ENCODE measurements at regions not wholly inside any gene's neighbourhood (a gene's known extent, or its start where the extent isn't known, plus 50 kb on each side); places are given as distances from the start of the nearest gene placed in this dataset.
"Not testable (repeated sequence)": the region's sequence is repeated elsewhere in the genome, so short reads cannot be mapped to it uniquely, and the experiment has no call there.

DNA sequence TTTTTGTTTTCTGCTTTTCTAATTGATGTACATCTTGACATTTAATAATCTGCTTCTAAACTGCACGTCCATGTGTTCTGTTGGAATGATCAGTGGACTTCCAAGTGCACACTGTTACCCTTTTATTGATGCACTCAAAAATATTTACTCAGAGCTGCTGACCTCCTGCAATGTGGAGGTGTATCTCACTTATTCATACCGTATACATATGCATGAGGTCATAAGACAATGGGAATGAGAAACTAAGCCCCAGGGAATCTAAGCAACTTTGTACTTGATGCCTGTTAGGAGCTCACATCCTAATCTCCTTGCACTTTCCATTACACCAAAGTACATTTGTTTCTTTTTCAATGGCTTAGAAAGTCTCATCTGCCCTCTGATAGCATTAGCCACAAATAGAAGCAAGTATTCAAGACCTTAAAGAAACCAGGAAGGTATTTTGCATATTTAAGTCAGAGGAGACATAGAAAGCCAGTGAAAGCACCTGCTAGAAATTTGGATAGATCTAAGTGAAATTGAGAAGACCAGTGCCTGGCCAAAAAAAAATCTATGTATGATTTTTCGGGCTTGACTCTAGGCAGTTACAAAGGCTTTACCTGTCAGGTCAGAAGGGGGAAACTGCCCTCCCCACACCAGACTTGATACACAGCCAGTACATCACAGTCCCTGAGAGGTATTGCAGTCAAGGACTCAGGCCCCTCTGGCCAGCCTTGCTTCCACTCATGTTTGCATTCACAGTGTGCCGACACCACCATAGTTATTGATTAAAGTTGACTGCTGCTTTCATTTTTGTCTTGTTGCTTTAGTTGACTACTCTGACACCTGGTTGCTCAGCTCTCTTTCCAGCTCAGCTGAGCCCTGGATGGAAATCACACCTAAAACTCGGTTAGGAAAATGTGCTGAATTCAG lies 391.7 kb upstream of the CYRIA start:
- no peak for DNase-seq

DNA sequence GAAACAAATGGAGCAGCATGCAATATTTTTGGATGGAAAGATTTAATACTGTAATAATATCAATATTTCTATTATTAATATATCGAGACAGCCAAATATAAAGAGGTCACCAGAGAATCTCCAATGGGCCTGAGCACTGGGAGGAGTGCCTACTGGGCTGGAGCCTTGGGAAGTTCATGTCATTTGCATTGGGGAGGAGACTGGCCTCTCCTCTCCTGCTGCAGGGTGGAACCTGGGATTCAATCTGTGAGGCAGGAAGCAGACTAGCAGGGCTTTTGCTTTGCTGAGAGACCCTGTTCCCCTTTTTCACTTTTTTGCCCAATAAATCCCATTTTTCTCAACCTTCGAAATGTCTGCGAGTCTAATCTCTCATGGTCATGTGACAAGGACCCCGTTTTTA lies 390.6 kb upstream of the CYRIA start:
- no peak for DNase-seq

DNA sequence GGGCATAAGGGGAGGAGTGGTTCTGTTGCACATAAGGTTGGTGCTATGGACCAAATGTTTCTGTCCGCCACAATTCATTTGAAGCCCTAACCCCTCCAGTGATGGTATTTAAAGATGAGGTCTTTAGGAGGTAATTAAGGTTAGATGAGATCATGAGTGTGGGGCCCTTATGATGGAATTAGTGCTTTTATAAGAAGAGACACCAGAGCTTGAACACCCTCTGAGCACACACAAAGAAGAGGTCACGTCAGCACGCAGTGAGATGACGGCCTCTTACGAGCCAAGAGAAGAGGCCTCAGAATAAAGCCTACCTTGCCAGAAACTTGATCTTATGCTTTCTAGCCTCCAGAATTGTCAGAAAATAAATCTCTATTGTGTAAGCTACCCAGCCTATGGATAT lies 386.4 kb upstream of the CYRIA start:
- no peak for DNase-seq

DNA sequence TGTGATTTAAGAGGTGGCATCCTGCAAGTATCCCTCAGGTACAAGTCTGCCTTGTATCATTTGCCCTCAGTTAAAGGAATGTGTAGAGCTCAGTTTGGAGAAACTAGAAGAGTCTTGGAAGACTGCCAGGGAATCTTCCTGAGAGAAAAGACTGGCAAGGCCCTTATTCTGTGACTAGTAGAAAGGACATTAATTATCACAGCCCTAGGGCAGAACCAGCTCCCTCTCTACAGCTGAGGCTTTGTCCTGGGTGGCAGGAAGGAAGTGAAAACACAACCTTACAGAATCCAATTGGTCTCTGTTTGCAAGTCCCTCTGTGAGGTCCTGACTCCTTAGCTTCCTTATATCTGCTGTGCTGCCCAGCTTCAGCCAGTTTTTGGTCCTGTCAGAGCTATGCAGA lies 385.9 kb upstream of the CYRIA start:
- no peak for DNase-seq

DNA sequence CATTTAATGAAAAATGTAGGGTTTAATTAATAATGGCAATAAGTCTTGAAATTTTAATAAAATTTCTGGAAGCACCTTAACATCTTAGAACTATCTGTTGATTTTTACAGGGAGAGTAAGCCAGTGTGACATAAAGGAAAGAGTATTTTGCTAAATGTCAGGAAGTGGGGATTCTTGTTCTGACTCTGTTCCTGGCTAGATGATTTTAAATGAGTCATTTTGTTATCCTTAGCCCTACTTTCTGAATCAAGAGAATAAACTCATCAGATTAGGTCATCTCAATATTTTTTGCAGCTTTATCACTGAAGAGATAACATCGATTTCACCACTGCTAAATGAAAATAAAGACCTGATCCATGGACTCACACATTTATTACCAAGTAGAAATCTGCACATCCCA lies 377.5 kb upstream of the CYRIA start:
- DNase-seq = peak; percentile 76

DNA sequence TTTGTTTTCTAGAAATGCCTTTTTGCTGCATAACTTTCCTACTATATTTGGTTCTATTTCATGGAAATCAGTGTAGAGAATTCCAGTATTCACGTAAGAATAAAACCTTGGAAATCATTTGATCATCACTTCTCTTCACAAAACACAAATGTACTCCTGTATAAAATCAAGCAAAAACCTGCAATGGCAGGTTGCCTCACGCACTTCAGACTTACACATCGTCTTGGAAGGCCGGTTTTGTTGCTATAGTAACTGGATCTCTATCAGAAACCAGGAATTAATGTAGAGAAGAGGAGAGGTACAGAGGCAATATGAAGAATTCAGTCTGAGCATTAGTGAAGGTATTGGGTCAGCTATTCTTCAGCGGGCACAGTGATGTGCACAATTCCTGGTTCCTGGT lies 370.7 kb upstream of the CYRIA start:
- DNase-seq = no peak

DNA sequence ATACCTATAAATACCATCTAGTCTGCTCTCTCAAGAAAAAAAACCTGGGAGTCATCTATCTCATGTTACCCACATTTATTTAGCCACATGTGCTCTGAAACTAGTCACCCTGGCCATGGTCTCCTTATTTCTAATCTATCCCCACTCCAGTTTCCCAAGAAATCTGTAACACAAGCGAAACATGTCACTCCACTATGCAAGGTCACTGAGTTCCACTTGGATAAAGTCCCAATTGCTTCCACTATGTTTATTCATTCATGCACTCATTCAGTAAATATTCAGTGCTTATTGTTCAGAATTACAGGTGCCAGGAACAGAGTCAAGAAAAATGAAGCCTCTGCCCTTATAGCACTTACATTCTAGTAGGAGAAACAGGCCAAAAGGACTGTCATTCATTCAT lies 369.4 kb upstream of the CYRIA start:
- DNase-seq = peak; percentile 6

DNA sequence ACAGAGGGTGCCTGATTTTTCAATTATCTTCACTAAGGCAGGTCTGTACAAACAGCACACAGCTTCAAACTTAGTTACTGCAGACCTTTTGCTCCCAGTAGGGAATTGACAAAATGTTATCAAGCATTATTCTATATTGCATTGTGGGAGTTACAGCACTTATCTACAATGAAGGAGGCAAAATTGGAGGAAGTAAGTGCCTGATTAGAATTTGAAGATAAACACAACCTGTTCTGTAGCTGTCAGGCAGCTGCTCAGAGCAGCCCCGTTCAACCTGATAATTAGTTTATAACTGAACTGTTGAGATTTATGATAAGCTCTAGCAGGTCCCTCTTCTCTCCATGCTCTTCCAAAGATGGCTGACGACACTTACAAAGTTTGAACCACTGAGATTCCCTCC lies 364.4 kb upstream of the CYRIA start:
- no peak for DNase-seq

DNA sequence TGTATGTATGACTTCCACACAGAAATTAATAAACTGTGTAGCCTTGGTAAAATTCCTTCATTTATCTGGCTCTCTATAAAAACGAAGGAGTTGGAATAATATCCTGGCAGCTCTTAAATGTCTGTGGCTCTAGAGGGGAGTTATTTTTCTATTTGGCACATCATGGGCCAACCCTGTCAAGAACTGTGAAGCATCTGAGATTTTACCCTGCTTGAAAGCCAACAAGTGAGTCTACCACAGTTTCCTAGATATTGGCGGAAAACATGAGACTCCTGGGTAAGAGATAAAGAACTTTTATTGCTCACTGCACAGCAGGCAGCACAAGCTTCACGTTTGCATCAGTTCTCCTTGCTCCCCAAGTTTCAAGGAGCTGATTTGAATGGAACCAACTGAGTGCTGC lies 346.7 kb upstream of the CYRIA start:
- DNase-seq = no peak

DNA sequence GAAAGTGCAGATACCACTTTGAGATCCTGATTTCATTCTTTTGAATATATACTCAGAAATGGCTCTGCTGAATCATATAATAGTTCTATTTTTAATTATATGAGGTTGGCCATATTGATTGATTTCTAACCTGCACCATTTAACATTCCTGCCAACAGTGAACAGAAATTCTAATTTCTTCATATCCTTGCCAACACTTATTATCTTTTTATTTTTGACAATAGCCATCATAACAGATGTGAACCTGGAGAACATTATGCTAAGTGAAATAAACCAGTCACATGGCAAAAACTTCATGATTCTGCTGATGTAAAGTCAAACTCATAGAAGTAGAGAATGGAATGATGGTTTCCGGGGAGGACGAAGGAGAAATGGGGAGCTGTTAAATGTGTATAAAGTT lies 344.5 kb upstream of the CYRIA start:
- no peak for DNase-seq

DNA sequence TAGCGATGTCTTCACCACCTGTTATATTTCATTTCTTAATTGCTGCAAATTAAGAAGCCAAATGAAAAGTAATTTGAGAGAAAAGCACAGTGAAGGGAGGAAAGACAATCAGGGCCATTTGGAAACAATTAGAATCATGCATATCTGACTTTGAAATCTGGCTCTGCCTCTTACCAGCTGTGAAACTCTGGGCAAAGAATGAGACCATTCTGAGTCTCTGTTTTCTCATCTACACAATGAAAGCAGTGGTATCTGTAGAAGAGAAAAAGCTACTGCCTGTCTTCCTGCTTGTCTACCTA lies 334.5 kb upstream of the CYRIA start:
- DNase-seq = no peak

DNA sequence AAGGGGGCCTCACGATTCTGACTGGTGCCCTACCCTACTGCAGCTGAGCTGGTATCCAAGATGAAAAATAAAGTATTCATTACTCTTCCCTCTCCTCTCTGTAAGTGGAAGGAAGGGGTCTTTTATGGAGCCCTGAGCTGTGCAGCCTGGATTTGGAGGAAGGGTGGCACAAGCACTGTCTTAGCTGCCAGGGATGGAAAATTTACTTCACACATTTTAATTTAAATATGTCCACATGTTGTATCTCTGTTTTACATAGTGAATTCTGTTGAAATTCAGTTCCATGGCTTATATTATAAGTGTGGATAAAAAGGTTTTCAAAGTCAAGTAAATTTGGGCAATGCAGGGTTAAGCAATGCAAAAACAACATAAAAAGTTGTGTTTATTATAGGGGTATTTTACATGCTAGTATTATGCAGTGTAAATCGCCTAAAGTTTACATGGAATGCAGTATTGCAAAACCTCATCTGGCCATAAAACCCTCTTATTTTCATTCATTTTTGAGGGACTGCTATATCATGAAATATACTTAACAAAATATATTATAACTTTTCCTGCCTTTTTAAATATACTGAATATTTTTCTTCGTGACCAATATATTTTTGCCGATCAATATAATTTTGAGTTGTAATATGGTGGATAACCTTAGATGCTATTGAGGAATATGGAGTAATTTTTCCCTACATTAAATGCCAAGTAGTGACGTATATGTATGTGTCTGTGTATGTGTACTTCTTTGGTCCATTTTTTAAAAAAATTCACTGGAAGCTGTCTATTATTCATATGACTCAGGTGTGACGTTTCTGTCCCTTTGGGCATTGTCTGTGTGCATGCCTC lies 333.9 kb upstream of the CYRIA start:
- DNase-seq = no peak

DNA sequence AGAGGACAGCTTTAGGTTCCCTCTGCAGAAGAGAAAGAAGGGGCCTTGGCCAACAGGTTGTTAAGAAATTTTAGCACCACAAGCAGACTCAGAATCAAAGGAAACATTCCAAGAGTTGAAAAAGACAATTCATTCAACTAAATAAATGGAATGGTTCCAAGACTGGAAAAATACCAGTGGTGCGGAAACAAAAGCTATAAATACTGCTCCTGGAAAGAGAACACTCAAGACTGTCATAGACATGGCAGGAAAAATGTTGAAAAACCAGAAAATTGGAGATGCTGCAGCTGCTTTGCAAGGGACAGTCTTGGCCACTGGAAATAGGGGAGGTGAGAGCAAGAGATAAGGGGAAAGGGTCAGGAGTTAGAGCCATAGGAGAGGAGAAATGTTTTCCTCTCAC lies 312.7 kb upstream of the CYRIA start:
- no peak for DNase-seq

DNA sequence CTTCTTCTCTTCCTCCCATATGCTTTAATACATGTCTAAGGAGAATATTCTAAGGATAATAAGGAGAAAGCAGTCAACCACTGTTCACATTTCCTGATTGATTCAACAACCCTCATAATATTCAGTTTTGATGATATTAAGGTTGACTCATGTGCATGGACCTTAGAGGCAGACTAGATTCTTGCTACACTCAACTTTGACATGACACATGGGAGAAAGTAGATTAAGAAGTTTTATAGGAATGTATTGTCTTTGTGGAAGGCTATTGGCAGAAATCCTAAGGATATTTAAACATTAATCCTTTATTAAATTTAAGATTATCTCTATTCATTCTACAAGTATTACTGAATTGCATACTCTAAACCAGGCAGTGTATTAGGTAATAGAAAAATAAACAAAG lies 309.1 kb upstream of the CYRIA start:
- no peak for DNase-seq

DNA sequence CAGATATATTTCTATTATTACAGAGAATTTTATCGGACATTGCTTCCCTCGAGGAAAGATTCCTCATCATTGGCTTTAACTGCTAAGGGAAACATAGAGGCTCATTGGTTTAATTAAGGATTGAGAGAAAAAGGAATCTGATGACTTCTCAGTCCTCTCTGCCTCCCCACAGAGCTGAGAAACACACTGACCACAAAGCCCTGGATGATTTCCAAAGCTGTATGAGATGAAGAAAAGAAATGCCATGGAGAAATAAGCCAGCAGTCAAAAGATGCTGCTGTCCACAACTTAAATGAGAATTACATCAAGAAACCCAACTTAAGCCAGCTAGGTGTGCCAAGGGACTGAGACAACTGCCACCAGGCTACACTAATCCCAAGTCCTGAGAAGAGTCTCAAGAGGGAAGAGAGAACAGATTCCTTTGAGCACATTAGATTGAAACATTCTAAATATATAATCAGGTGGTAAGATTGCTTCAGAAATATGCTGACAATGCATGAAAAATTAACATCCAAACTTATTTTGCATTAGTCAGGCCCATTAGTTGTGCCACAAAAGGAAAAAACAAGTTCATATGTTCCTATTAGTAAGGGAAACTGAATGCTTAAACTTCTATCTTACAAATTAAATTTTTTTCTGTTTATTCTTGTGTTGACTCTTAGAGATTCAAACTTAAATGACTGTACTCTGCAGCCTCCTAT lies 308.1 kb upstream of the CYRIA start:
- DNase-seq = no peak

DNA sequence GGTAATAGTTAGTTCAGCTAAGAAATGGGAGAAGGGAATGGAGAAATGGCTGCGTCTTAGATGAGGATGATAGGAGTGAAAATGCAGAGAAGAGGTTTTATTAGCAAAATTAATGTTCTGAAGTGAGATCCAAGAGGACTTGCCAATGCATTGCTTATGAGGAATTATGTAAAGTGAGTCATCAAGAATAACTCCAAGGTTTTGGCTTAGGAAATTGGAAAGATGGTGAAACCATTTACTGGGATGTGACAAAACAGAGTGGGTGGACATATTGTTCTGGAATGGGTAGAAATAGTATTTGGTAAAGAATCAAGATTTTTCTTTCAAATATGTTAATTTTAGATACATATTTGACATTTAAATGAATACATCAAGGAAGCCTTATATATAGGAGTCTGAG lies 306.6 kb upstream of the CYRIA start:
- DNase-seq = no peak

DNA sequence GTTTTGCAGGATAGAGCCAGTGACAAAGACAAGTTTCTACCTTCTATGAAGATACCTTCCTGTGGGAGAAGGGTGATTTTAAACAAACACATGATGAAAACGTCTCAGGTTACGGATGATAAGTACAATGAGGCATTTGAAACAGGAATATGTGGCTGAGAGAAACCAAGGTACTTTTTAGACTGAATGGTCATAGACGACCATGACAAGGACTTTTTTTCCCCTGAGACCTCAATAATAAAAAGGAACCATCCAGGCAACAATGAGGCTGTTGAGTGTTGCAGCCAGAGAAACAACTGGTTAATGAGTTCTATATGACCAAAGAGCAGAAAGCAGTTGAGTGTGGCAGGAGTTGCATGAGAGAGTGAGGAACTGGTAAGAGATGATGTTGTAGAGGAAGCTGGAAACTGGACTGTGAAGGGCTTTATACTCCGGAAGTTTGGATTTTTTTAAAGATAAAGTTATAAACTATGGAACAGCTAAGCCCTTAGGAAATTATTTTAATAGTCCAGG lies 306.1 kb upstream of the CYRIA start:
- DNase-seq = no peak

DNA sequence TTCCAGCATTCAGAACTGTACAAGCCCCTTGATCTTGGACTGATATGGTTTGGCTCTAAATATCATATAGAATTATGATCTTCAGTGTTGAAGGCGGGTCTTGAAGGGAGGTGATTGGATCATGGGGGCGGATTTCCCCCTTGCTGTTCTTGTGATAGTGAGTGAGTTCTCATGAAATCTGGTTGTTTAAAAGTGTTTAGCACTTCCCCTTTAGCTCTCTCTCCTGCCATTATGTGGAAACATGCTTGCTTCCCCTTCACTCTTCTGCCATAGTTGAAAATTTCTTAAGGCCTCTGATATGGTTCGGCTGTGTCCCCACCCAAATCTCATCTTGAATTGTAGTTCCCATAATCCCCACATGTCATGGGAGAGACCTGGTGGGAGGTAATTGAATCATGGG lies 305.3 kb upstream of the CYRIA start:
- not testable (repeated sequence) for DNase-seq

DNA sequence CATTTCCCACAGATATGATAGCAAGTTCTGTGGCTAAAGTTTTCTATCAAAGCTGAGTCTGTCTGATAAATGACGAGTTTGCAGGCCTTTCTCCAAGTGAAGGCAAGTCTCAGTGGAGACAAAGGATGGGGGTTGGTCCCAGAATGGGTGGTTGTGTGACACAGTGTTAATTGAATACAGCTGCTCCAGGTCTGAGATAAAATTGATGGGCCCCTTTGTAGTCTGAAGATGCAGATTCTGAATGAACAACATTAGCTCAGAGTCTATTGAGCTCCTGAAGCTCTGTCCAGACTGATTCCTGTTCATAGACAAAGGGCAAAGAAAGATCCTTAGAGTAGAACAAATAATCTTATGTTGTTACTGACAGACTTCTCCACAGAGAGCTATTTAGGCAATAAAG lies 296.9 kb upstream of the CYRIA start:
- DNase-seq = no peak

DNA sequence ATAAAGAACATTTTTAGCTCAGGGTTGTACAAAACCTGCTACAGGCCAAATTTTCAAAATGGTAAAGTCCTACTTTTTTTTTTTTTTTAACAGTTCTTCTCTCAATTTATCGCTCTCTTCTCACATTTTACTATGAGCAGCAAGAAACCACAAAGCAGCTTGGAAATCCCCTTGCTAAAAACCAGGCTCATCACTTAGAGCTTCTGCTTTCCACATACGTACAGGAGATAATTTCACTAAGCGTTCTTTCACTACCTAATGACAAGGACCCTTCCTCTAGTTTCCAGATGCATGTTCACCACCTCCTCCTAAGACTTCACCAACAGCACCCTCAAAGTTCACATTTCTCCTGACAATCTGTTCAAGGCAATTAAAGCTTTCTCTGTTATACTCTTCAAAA lies 294.9 kb upstream of the CYRIA start:
- no peak for DNase-seq

DNA sequence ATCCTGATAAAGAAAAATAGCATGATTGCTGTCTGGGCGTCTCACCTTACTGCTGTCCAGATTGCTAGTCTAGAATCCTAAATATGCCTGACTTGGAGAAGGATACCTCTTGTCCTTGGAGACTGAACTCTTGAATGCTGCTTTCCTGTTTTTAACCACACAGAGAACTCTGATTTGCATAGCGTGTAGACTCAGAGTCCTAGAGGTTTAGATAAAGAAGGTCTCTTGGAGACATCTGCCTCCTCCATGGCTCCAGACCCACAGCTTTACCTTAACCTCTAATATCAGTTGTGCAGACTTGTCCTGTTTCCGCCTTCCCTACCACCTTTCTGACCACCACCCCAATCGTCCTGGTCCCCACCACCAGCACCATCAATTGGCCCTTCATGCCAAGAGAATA lies 292.6 kb upstream of the CYRIA start:
- DNase-seq = no peak

DNA sequence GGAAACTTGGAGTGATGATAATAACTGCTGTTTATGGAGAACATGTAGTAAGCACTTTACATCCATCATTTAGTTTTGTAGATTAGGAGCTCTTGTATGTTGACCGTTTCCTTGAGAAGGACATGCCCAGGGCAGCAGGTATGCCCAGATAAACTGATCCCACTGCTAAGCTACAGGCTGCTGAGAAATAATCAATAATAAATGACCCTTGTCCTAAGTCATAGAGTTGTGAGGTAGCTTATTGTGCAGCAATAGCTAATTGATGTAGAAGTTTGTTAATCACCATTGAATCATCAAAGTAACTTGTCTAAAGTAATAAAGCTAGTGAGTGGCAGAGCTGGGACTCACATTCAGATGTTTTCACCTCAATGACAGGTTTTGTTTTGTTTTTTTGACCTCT lies 287.2 kb upstream of the CYRIA start:
- DNase-seq = no peak

DNA sequence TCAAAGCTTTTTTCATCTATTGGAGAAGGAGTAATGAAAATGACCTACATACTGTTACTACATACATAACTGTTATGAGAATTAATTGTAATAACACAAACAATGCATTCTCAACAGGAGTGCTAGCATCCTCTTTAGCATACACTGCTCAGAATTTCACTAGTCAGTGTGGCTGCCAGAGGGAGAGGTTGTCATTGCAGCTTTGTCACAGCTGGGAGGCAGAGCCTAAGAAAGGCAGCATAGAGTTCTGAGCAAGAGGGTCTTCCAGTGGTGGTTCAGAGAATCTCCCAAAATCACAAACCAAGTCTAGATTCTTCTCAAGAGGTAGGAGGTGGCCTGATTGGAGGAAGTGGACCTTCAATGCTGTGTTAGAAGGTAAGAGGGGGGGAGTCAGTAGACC lies 286.7 kb upstream of the CYRIA start:
- no peak for DNase-seq

DNA sequence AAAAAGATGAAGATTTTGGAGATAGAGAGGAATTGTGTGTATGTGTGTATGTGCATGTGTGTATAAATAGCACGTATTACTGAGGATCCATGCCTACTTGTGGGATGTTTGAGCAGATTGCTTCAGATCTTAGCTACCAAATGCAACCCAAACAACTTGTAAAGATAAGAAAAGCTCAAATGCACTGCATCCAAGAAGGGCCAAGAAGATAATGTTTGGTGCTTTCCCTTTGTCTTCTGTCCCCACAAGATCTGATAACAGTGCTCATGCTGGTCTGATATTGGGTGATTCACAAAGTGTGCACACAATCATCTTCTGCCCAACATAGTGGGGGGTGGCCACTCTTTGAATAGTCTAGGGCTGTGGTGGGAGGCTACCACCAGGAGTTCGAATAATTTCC lies 284.8 kb upstream of the CYRIA start:
- DNase-seq = no peak
